Osteoblast (primary cell): ENCODE measurements at regions not wholly inside any gene's neighbourhood (a gene's known extent, or its start where the extent isn't known, plus 50 kb on each side); places are given as distances from the start of the nearest gene placed in this dataset.
"Not testable (repeated sequence)": the region's sequence is repeated elsewhere in the genome, so short reads cannot be mapped to it uniquely, and the experiment has no call there.

Experiments
- DNase-seq: peaks from one replicate; pipeline ENCODE4 v3.0.0; 2011; ENCODE audit warnings: low spot score, mixed read lengths; ENCODE audit not compliant: insufficient read length; ENCODE audit errors: missing footprints
- H2AFZ ChIP-seq: 2 replicates; pipeline ENCODE4 v1.6.0; 2011; ENCODE audit warnings: mild to moderate bottlenecking, low read length
- H3K27ac ChIP-seq: 2 replicates; pipeline ENCODE4 v1.5.1; 2011; ENCODE audit warnings: mild to moderate bottlenecking, low read depth, low read length, moderate library complexity
- H3K27me3 ChIP-seq: 2 replicates; pipeline ENCODE4 v1.6.0; 2012; ENCODE audit warnings: mild to moderate bottlenecking, control low read depth, inconsistent platforms, low read length, moderate library complexity; ENCODE audit not compliant: insufficient read depth
- H3K36me3 ChIP-seq: 2 replicates; pipeline ENCODE4 v1.5.1; 2011; ENCODE audit warnings: mild to moderate bottlenecking, low read length, control low read depth, moderate library complexity; ENCODE audit not compliant: insufficient read depth
- H3K4me1 ChIP-seq: 2 replicates; pipeline ENCODE4 v1.5.1; 2011; ENCODE audit warnings: mild to moderate bottlenecking, low read length, control low read depth, moderate library complexity; ENCODE audit not compliant: insufficient read depth
- H3K4me2 ChIP-seq: 2 replicates; pipeline ENCODE4 v1.6.0; 2011; ENCODE audit warnings: mild to moderate bottlenecking, low read length; ENCODE audit not compliant: insufficient read depth
- H3K4me3 ChIP-seq: fragments of 200-600 bp; sonication (generic); 3 replicates; pipeline ENCODE4 v1.5.1; 2012; ENCODE audit warnings: mild to moderate bottlenecking, low read length, inconsistent platforms; ENCODE audit not compliant: insufficient read depth
- H3K79me2 ChIP-seq: 2 replicates; pipeline ENCODE4 v1.6.0; 2012; ENCODE audit warnings: mild to moderate bottlenecking, low read length, control low read depth, inconsistent platforms; ENCODE audit not compliant: insufficient read depth
- H3K9me3 ChIP-seq: 2 replicates; pipeline ENCODE4 v1.5.1; 2011; ENCODE audit warnings: low read depth, low read length, control low read depth
- H4K20me1 ChIP-seq: 2 replicates; pipeline ENCODE4 v1.6.0; 2012; ENCODE audit warnings: mild to moderate bottlenecking, low read length, control low read depth; ENCODE audit not compliant: insufficient read depth
- CTCF ChIP-seq: IDR thresholded peaks from 2 replicates; pipeline ENCODE4 v1.5.1; 2011; ENCODE audit warnings: mild to moderate bottlenecking, low read depth, low read length, moderate library complexity; ENCODE audit errors: extremely low read depth

GRCh38 chr4:154029171-154029570 is 240.3 kb upstream of the SFRP2 start:
- no peaks in the 10 kb centered on the region for H3K79me2 ChIP-seq
- H3K4me3 ChIP-seq, result no peak overlapping the region
- no peaks in the 10 kb centered on the region for H3K27me3 ChIP-seq
- H3K27ac ChIP-seq, result no peak overlapping the region
- H4K20me1 ChIP-seq, result no peaks in the 10 kb centered on the region
- no peak overlapping the region for H2AFZ ChIP-seq
- H3K4me2 ChIP-seq, result no peak overlapping the region
- no peaks in the 10 kb centered on the region for H3K4me1 ChIP-seq
- no peak for DNase-seq
- no peaks in the 10 kb centered on the region for H3K9me3 ChIP-seq
- H3K36me3 ChIP-seq, result no peaks in the 10 kb centered on the region
- no peak for TF ChIP-seq CTCF

GRCh38 chr4:154025110-154025509 is 236.2 kb upstream of the SFRP2 start:
- Histone ChIP-seq H2AFZ (no peak overlapping the region), H3K4me1 (no peaks in the 10 kb centered on the region), H4K20me1 (no peaks in the 10 kb centered on the region), H3K79me2 (no peaks in the 10 kb centered on the region), H3K9me3 (no peaks in the 10 kb centered on the region), H3K4me3 (no peak overlapping the region), H3K36me3 (no peaks in the 10 kb centered on the region), H3K27me3 (no peaks in the 10 kb centered on the region), H3K27ac (no peak overlapping the region), H3K4me2 (no peak overlapping the region)
- DNase-seq, result no peak
- TF ChIP-seq CTCF, result no peak

- no peaks in the 10 kb centered on the region for H3K4me1 ChIP-seq
- H3K9me3 ChIP-seq, result no peaks in the 10 kb centered on the region
- H3K4me2 ChIP-seq, result no peak overlapping the region
- no peak for DNase-seq
- H3K27me3 ChIP-seq, result no peaks in the 10 kb centered on the region
- H3K79me2 ChIP-seq, result no peaks in the 10 kb centered on the region
- no peak overlapping the region for H2AFZ ChIP-seq
- H3K4me3 ChIP-seq, result no peak overlapping the region
- TF ChIP-seq CTCF, result no peak
- H3K36me3 ChIP-seq, result no peaks in the 10 kb centered on the region
- H4K20me1 ChIP-seq, result no peaks in the 10 kb centered on the region
- no peak overlapping the region for H3K27ac ChIP-seq
Measured at GRCh38 chr4:154024097-154024694, 235.3 kb upstream of the SFRP2 start.

DNA sequence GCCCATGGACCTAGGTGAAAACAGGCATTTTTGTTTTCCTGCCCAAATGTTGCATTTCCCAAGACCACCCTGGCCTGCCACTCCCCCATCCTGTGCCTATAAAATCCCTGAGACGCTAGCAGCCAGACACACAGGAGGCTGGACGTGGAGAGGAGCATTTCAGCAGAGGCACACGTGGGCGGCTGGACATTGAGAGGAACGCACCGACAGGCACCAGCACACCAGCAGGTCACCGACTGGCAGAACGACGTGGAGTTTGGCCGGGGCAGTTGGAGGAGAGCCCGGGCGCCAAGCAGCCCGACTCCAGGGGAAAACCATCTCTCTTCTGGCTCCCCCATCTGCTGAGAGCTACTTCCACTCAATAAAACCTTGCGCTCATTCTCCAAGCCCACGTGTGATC is 234.8 kb upstream of the SFRP2 start:
- H2AFZ ChIP-seq, H3K27ac ChIP-seq, H3K4me1 ChIP-seq, H3K36me3 ChIP-seq, H3K27me3 ChIP-seq, H3K79me2 ChIP-seq, DNase-seq, H4K20me1 ChIP-seq, H3K4me3 ChIP-seq, H3K9me3 ChIP-seq, H3K4me2 ChIP-seq: not testable (repeated sequence)
